Forelimb muscle (tissue), 1 donor: ENCODE measurements at regions not wholly inside any gene's neighbourhood (a gene's known extent, or its start where the extent isn't known, plus 50 kb on each side); places are given as distances from the start of the nearest gene placed in this dataset.
"Not testable (repeated sequence)": the region's sequence is repeated elsewhere in the genome, so short reads cannot be mapped to it uniquely, and the experiment has no call there.

Experiments
- DNase-seq: peaks from one replicate; pipeline ENCODE4 v3.0.0-alpha.2; 2013; ENCODE audit warnings: low read depth

GRCh38 chr17:31678431-31678830 is 180.6 kb downstream of the COPRS start:
- DNase-seq: no peak

GRCh38 chr17:31677681-31678080 is 181.4 kb downstream of the COPRS start:
- DNase-seq: no peak

DNA sequence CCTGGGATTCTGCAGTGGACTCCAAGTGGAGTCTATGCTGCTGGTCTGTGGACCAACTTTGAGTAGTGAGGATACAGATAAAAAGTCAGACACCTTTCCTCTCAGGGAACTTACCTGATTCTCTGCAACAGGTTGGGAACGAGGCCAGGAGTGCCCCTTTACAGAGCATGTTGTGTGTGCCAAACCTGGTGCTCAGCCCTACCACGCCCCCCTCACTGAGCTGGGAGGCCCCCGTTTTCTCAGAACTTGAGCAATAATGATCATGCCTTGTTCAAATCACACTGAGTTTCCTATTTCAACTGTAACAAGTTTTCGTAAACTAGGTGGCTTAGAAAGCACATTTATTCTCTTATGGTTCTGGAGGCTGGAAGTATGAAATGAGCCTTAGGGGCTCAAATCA is 182.0 kb downstream of the COPRS start:
- no peak for DNase-seq

GRCh38 chr17:31675392-31675791 is 183.7 kb downstream of the COPRS start:
- DNase-seq: not testable (repeated sequence)

DNA sequence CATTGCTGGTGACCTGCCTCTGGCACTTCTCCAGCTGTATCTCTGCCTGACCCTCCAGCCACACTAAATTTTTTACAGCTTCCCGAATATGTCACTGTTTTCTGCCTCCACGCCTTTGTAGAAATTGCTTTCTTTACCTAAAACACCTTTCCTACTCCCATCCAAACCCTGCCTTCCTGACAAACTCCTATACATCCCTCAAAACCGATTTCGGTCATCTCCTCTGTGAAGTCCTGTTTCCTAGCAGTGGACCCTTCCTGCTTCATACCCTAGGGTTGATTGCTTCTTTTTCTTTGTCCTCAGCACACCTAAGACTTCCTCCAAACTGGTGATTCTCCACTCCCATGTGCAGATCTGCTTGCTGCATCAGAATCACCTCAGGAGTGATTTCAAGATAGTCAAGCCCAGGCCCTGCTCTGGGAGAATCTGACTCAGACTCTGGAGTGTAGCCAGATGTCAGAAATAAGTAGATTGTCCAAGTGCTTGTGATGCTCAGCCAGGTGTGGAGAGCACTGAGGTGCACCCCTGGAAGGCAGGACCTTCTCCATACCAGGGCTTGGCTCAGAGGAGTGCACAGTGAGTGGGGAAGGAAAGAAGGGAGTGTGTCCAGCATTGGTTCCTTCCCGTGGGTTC is 184.2 kb downstream of the COPRS start:
- no peak for DNase-seq

- DNase-seq: no peak
Measured at GRCh38 chr17:31674305-31674704, 184.7 kb downstream of the COPRS start.

DNA sequence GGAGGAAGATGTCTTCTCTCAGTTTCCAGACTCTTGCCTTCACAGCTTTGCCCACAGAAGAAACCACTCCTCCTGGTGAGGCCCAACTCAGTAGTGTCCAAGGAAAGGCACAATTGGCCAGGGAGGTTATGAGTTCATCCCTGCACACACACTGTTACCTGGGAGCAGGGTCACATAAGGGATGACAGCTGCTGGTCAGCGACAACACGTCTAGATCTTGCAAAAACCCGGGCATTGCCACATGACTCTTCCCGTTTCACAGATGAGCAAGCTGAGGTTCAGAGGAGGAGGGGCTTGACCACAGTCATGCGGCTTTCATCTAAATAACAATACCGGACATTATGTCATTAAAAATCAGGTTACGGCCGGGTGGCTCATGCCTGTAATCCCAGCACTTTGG is 186.0 kb downstream of the COPRS start:
- no peak for DNase-seq

DNA sequence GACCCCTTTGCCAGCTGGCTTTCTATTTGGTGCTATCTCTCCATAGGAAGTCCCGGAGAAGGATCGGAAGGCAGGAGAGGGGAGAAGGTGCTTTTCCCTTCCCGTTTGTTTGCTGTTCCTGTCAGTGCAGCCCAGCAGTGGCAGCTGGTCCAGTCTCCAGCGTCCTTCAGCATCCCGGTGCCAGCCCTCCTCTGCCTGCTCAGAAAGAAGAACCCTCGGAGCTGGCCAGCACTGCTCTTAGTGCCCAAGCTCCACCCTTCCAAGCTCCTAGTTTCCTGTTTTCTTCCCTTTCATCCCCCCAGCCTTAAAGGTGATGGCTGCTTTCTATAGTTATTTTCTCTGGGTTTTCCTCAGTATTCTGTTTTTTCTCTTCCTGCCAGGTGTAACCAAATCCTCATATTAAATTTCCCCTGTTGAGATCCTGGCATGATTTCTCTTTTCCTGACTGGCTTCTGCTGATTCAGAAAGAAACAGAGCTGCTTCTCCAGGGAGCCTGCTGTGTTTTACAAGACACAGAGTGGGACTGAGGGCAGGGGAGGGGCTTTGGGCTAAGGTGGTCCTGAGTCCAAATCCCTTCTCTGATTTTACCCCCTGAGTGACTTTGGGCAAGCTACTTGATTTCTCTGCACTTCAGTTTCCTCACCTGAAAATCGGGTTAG is 186.8 kb downstream of the COPRS start:
- no peak for DNase-seq

- no peak for DNase-seq
Measured at GRCh38 chr17:31663576-31663975, 195.5 kb downstream of the COPRS start.

- no peak for DNase-seq
Measured at GRCh38 chr17:31660684-31661083, 198.4 kb downstream of the COPRS start.

- DNase-seq: no peak
Measured at GRCh38 chr17:31657876-31658275, 201.2 kb downstream of the COPRS start.

DNA sequence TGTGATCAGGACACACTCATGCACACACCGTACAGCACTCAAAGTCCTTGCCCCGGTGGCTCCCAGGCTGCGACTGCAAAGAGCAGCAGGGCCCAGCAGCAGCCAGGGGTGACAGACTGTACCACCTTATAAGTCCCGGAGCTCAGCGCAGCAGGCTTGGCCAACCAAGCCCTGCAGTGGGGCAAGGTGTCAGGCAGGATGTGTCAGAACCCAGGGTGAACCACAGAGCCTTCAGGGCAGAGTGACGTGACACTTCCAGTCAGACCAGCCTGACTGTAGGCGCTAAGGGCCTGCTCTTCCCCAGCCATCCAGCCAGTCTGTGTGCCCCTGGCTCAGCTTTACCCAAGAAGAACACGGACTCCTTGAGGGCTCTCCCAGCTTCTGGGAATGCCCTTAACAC is 204.1 kb downstream of the COPRS start:
- no peak for DNase-seq

DNA sequence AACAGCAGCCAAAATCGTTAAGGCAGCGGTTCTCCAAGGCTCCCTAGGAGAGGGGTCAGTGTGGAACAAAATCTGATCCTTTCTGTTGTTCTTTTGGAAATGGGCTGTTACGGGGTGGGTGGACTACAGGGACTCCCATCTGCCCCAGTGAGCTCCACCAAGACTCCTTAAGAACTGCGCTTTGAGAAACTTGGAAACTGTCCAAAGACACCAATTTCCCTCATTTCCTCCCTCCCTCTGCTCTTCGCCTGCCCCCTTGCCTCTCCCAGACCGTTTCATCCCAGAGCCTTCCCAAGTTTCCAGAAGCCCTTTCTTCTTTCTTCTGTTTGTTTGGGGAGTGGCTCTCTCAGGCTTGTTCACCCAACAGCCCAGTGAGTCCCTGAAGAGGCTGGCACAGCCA is 205.4 kb downstream of the COPRS start:
- no peak for DNase-seq

GRCh38 chr17:31650756-31651520 is 208.1 kb downstream of the COPRS start:
- DNase-seq: no peak

DNA sequence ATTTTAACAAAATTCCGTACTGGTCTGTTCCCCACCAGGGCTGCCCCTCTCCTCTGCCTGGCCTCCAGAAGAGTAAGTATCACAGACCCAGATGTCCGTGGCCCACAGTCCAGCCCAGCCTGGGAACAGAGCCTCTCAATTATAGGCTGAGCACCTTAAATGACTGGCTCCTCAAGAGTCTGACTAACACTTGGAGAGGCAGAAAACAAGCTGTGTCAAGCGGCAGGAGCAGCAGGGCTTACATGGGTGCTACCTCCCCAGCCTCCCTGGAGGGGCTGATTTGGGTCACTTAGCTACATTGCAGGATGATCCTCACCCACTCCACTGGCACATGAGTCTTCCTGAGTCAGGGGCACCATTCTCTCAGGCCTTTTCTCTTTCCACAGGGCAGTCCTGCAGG is 209.7 kb downstream of the COPRS start:
- DNase-seq: no peak

- no peak for DNase-seq
Measured at GRCh38 chr17:31647661-31648060, 211.4 kb downstream of the COPRS start.

DNA sequence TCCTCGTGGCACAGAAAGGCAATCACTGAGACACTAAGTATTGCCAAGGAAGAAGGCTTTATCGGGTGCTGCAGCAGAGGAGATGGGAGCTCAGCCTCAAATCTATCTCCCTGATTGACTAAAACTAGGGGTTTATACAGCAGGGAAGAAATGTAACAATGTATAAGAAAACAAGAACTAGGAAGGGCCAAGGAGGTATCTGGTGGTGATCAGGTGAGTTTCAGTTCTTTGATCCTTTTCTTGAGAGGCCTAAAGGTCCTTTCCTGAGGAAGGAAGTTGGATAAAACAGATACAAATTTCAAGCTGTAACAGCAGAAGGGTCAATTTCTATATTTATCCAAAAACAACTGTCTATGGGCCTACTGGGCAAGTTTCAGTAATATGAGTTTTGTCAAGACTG is 212.4 kb downstream of the COPRS start:
- DNase-seq: no peak

GRCh38 chr17:31645351-31645750 is 213.7 kb downstream of the COPRS start:
- no peak for DNase-seq

- DNase-seq: no peak
Measured at GRCh38 chr17:31631766-31632165, 227.3 kb downstream of the COPRS start.

DNA sequence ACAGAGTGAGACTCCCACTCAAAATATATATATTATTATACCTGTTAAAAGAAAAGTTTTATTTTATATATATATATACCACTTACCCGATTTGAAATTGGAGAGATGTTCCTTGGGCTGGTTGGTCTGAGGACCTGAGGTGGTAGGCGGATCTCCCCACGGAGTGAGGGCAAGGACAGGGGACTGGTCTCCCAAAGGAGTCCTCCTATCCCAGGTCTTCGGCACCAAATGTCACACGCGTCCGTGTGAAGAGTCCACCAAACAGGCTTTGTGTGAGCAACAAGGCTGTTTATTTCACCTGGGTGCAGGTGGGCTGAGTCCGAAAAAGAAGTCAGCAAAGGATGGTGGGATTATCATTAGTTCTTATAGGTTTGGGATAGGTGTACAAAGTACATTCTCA is 228.2 kb downstream of the COPRS start:
- not testable (repeated sequence) for DNase-seq

DNA sequence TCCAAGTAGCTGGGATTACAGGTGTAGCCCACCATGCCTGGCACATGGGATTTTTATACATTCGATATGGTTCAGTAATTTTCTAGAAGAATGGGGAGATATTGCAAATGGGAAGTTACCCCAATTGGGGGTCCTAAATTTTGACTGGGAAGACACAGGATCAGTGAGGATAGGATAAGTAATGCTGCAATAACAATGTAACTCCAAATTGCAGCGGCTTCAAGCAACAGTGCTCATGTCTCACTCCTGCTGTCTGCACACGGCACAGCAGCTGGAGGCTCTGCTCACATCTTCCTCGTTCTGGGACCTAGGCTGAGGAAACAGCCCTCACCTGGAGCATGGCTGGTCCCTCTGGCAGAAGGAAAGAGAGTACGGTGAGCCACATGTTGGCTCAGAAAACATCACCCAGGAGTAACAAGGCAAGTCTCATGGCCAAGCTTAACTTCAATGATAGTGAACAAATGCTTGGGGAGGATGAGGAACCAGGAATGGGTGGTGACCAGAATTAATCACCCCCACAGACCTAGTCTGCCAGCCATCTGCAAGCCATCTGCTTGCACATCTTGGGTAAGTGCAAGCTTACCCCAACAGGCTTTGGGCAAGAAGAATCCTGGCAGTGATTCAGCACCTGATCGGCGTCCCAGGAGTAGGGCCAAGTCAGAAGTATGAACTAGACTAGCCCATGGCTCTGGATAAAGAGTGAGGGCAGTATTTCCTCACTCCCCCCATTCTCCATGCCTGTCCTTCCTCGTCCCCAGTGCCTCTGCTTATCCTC is 229.2 kb downstream of the COPRS start:
- no peak for DNase-seq

DNA sequence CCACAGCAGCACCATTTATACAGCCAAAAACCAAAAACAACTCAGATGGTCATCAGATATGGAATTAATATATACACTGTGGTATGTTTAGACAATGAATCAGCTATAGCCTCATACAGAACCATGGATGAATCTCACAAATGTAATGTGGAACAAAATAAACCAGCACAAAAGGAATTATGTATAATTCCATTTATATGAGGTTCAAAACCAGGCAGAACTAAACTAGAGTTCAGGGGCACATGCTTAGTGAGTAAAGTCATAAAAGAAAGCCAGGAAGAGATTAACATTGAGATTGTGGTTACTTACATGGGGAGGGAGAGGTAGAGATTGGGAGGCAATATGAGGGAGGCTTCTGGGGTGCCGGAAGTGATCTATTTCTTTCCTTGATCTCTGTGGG is 231.1 kb downstream of the COPRS start:
- no peak for DNase-seq
